Osteocyte (in vitro differentiated cells): ENCODE measurements at regions not wholly inside any gene's neighbourhood (a gene's known extent, or its start where the extent isn't known, plus 50 kb on each side); places are given as distances from the start of the nearest gene placed in this dataset.

Experiments
- DNase-seq: peaks from one replicate; pipeline ENCODE4 v3.0.0; 2021; ENCODE audit warnings: mixed read lengths; ENCODE audit not compliant: unreplicated experiment; ENCODE audit errors: extremely low spot score
- H3K27ac Mint-ChIP-seq: one replicate; pipeline ENCODE4 v1.8.0; 2021; ENCODE audit warnings: mild to moderate bottlenecking, mixed read lengths; ENCODE audit not compliant: unreplicated experiment
- H3K27me3 Mint-ChIP-seq: one replicate; pipeline ENCODE4 v1.8.0; 2021; ENCODE audit warnings: mixed read lengths; ENCODE audit not compliant: unreplicated experiment
- H3K36me3 Mint-ChIP-seq: one replicate; pipeline ENCODE4 v1.8.0; 2021; ENCODE audit warnings: mixed read lengths; ENCODE audit not compliant: unreplicated experiment
- H3K4me1 Mint-ChIP-seq: one replicate; pipeline ENCODE4 v1.8.0; 2021; ENCODE audit warnings: mixed read lengths; ENCODE audit not compliant: unreplicated experiment
- H3K4me3 Mint-ChIP-seq: one replicate; pipeline ENCODE4 v1.8.0; 2021; ENCODE audit warnings: mild to moderate bottlenecking, moderate library complexity, mixed read lengths; ENCODE audit not compliant: unreplicated experiment
- H3K9me3 Mint-ChIP-seq: one replicate; pipeline ENCODE4 v1.8.0; 2021; ENCODE audit warnings: mixed read lengths; ENCODE audit not compliant: unreplicated experiment
- TF ChIP-seq, protein P1 (sequence below): fragments of 200-600 bp; sonication (generic); IDR thresholded peaks from 2 replicates; pipeline ENCODE4 v1.5.0; 2021; ENCODE audit warnings: antibody characterized with exemption, mild to moderate bottlenecking, moderate library complexity

GRCh38 chr13:83325125-83325853 lies 557.0 kb downstream of the SLITRK1 start:
- Mint-ChIP-seq H3K36me3 (no peaks in the 10 kb centered on the region), H3K9me3 (peaks cover 20% of the 10 kb centered on the region), H3K4me3 (no peak overlapping the region), H3K27me3 (no peaks in the 10 kb centered on the region), H3K4me1 (no peaks in the 10 kb centered on the region), H3K27ac (no peak overlapping the region)
- TF ChIP-seq, protein P1, sequence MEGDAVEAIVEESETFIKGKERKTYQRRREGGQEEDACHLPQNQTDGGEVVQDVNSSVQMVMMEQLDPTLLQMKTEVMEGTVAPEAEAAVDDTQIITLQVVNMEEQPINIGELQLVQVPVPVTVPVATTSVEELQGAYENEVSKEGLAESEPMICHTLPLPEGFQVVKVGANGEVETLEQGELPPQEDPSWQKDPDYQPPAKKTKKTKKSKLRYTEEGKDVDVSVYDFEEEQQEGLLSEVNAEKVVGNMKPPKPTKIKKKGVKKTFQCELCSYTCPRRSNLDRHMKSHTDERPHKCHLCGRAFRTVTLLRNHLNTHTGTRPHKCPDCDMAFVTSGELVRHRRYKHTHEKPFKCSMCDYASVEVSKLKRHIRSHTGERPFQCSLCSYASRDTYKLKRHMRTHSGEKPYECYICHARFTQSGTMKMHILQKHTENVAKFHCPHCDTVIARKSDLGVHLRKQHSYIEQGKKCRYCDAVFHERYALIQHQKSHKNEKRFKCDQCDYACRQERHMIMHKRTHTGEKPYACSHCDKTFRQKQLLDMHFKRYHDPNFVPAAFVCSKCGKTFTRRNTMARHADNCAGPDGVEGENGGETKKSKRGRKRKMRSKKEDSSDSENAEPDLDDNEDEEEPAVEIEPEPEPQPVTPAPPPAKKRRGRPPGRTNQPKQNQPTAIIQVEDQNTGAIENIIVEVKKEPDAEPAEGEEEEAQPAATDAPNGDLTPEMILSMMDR, result no peak
- no peak for DNase-seq

DNA sequence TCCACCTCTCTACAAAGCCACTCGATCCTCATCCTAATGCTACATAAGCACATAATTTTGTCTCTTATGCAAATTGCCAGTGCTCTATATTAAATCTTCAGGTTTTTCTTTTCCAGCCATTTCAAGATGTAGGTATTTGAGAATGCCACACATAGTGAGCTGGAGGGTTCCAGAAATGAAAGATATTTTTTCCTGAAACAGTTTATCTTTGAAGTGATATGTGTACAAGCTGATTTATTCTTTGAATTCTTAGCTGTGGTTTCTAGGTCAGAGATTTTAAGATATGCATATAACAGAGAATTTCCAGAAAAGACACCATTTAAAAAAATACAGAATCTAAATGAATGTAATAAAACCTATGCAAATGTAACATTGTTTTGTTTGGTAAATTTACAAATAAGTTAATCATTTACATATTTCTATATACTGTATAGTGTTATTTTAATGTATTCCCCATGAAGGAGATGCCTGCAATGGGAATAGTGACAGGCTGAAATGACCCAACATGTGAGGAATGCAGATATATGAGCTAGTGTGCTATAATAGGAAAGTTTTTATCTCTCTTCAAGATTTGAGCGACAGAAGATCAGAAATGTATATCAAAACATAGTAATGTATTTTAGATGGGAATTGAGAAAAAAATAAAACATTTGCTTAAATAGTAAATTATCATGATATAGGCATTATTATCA lies 570.2 kb downstream of the SLITRK1 start:
- Mint-ChIP-seq H3K9me3 (no peaks in the 10 kb centered on the region), H3K4me3 (no peak overlapping the region), H3K27ac (no peak overlapping the region), H3K27me3 (no peaks in the 10 kb centered on the region), H3K36me3 (no peaks in the 10 kb centered on the region), H3K4me1 (peaks cover 13% of the 10 kb centered on the region)
- TF ChIP-seq, protein P1, result no peak
- no peak for DNase-seq

GRCh38 chr13:83298617-83299016 lies 583.7 kb downstream of the SLITRK1 start:
- TF ChIP-seq, protein P1, result no peak
- H3K27ac Mint-ChIP-seq, result no peak overlapping the region
- no peaks in the 10 kb centered on the region for H3K36me3 Mint-ChIP-seq
- no peaks in the 10 kb centered on the region for H3K4me1 Mint-ChIP-seq
- DNase-seq, result no peak
- no peak overlapping the region for H3K4me3 Mint-ChIP-seq
- peaks cover 18% of the 10 kb centered on the region for H3K9me3 Mint-ChIP-seq
- H3K27me3 Mint-ChIP-seq, result no peaks in the 10 kb centered on the region

DNA sequence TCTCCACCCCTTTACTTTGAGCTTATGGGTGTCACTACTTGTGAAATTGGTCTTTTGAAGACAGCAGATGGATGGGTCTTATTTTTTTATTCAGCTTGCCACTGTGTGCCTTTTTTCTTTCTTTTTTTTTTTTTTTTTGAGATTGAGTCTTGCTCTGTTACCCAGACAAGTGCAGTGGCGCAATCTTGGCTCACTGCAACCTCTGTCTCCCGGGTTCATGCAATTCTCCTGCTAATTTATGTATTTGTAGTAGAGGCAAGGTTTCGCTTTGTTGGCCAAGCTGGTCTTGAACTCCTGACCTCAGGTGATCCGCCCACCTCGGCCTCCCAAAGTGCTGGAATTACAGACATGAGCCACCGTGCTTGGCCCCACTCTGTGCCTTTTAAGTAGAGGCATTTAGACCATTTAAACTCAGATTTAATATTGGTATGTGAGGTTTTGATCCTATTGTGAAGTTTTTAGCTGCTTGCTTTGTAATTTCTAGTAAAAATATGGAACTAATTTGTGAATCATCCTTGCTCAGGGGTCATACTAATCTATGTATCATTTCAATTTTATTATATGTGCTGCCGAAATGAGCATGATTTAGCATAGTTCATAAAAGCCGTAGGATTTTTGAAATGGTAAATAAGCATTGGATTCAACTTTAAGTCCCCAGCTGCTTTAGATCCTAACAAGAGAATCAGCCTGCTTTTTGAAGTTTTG lies 584.5 kb downstream of the SLITRK1 start:
- H3K27ac Mint-ChIP-seq, result no peak overlapping the region
- no peak for DNase-seq
- TF ChIP-seq, protein P1, result no peak

DNA sequence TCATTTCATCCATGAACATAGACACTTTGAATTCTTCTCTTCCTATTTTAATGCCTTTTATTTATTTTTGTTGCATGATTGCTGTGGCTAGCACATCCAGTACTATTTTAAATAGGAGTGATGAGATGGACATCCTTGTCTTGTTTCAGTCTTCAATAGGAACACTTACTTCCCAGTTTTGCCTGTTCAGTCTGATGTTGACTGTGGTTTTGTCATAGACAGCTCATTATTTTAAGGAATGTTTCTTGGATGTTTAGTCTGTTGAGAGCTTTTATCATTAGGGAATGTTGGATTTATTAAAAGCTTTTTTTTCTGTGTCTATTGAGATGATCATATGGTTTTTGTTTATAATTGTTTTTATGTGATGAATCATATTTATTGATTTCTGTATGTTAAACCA lies 586.6 kb downstream of the SLITRK1 start:
- H3K4me1 Mint-ChIP-seq, result no peaks in the 10 kb centered on the region

More for the DNA sequence above, 584.5 kb downstream of the SLITRK1 start:
- H3K9me3 Mint-ChIP-seq, result peaks cover 25% of the 10 kb centered on the region
- H3K4me1 Mint-ChIP-seq, result no peaks in the 10 kb centered on the region
- H3K36me3 Mint-ChIP-seq, result no peaks in the 10 kb centered on the region
- H3K27me3 Mint-ChIP-seq, result no peaks in the 10 kb centered on the region
- H3K4me3 Mint-ChIP-seq, result no peak overlapping the region

More for the DNA sequence above, 586.6 kb downstream of the SLITRK1 start:
- TF ChIP-seq, protein P1, result no peak
- Mint-ChIP-seq H3K4me3 (no peak overlapping the region), H3K36me3 (no peaks in the 10 kb centered on the region), H3K27me3 (no peaks in the 10 kb centered on the region), H3K27ac (no peak overlapping the region), H3K9me3 (peaks cover 25% of the 10 kb centered on the region)
- no peak for DNase-seq
